PFSK-1 (cell line): ENCODE measurements at regions not wholly inside any gene's neighbourhood (a gene's known extent, or its start where the extent isn't known, plus 50 kb on each side); places are given as distances from the start of the nearest gene placed in this dataset.

Source experiments
- FOXP2 ChIP-seq: optimal IDR thresholded peaks from 2 replicates; pipeline ENCODE3; 2011; ENCODE audit warnings: borderline replicate concordance, control low read depth, inconsistent platforms; ENCODE audit not compliant: insufficient read depth; ENCODE audit errors: extremely low read length, extremely low read depth
- POLR2AphosphoS5 ChIP-seq: IDR thresholded peaks from 2 replicates; pipeline ENCODE4 v1.6.1; 2012; ENCODE audit warnings: low read depth, mild to moderate bottlenecking, control low read depth, low read length, moderate library complexity
- SIN3A ChIP-seq: IDR thresholded peaks from 2 replicates; pipeline ENCODE4 v1.6.1; 2012; ENCODE audit warnings: mild to moderate bottlenecking, low read length, moderate library complexity, borderline replicate concordance; ENCODE audit not compliant: insufficient read depth
- TAF1 ChIP-seq: IDR thresholded peaks from 2 replicates; pipeline ENCODE4 v1.6.1; 2012; ENCODE audit warnings: low read length, control low read depth, borderline replicate concordance; ENCODE audit not compliant: insufficient read depth
- TF ChIP-seq, protein P1 (sequence below), 2 experiments: IDR thresholded peaks; 2 replicates each; pipeline versions ENCODE4 v1.6.1 to v1.8.0; 2011 to 2012; ENCODE audit warnings: low read depth in 2 of 2, low read length in 2 of 2, control low read depth in 1 of 2, inconsistent platforms in 1 of 2, mild to moderate bottlenecking in 1 of 2, moderate library complexity in 1 of 2; ENCODE audit not compliant: insufficient read depth in 1 of 2

DNA sequence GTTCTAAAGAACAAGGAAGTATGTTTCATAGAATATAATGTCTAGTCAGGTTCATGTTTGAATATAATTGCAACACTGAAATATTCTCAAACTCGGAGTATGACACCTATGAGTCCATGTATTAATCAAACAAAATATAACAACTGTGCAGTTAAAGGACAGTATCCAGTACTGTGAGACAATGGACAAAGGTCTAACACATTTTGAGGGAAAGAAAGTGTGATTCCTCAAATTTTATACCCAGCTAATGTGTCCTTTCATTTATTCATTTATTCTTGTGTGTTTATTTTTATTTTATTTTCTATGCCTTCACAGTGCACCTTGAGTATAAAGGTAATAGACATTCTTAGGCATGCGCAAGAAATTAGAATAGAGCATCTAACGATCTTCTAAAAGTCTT, 401.0 kb upstream of the ZFHX3 start:
- TF ChIP-seq TAF1 (no peak), FOXP2 (no peak), SIN3A (no peak), POLR2AphosphoS5 (no peak)
- TF ChIP-seq, protein P1, sequence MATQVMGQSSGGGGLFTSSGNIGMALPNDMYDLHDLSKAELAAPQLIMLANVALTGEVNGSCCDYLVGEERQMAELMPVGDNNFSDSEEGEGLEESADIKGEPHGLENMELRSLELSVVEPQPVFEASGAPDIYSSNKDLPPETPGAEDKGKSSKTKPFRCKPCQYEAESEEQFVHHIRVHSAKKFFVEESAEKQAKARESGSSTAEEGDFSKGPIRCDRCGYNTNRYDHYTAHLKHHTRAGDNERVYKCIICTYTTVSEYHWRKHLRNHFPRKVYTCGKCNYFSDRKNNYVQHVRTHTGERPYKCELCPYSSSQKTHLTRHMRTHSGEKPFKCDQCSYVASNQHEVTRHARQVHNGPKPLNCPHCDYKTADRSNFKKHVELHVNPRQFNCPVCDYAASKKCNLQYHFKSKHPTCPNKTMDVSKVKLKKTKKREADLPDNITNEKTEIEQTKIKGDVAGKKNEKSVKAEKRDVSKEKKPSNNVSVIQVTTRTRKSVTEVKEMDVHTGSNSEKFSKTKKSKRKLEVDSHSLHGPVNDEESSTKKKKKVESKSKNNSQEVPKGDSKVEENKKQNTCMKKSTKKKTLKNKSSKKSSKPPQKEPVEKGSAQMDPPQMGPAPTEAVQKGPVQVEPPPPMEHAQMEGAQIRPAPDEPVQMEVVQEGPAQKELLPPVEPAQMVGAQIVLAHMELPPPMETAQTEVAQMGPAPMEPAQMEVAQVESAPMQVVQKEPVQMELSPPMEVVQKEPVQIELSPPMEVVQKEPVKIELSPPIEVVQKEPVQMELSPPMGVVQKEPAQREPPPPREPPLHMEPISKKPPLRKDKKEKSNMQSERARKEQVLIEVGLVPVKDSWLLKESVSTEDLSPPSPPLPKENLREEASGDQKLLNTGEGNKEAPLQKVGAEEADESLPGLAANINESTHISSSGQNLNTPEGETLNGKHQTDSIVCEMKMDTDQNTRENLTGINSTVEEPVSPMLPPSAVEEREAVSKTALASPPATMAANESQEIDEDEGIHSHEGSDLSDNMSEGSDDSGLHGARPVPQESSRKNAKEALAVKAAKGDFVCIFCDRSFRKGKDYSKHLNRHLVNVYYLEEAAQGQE (IDR thresholded peaks at IDR 0.05; ENCODE audit: insufficient read depth in 1 of 2, low read depth in 2 of 2, low read length in 2 of 2): no peak

DNA sequence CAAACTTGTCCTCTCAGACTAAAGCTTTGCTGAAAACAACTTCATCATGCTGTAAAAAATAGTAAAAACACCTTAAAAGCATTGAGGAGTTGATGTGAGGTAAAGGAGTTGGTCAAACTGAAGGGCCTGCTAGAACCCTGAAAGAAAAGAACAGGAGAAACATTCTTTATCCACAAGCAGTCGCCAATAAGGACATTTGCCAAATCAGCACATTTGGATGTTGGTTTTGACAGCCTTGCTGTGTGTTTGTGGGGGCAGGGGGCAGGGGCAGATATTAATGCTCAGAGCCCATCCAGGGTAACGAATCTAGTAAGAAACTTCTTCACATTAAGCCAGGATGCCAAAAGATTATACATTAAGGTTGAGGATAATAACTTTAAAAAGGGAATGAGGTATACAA, 399.9 kb upstream of the ZFHX3 start:
- TF ChIP-seq TAF1: no peak
- no peak for TF ChIP-seq FOXP2
- no peak for TF ChIP-seq SIN3A
- TF ChIP-seq POLR2AphosphoS5: no peak
- TF ChIP-seq, protein P1 (IDR thresholded peaks at IDR 0.05; ENCODE audit: insufficient read depth in 1 of 2, low read depth in 2 of 2, low read length in 2 of 2): no peak

DNA sequence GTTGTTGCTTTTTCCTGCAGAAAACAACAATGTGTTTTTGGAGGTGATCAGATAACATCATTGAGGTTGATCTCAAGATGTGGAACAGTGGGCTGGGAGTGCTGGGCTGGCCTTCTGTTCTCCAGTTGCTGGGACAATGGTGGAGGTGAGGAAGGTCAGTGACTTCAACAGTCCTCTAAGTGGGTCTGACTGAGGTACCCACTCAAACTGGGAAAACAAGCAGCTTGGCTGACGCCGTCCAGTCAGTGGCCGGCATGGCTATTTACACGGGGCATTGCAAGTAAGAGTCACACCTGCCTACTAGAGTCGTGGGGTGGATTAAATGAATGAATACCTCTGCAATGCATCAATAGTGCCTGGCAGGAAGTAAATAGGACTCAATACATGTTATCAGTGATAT, 386.7 kb upstream of the ZFHX3 start:
- TF ChIP-seq SIN3A (no peak), FOXP2 (no peak), POLR2AphosphoS5 (no peak), TAF1 (no peak)
- TF ChIP-seq, protein P1 (IDR thresholded peaks at IDR 0.05; ENCODE audit: insufficient read depth in 1 of 2, low read depth in 2 of 2, low read length in 2 of 2): no peak

DNA sequence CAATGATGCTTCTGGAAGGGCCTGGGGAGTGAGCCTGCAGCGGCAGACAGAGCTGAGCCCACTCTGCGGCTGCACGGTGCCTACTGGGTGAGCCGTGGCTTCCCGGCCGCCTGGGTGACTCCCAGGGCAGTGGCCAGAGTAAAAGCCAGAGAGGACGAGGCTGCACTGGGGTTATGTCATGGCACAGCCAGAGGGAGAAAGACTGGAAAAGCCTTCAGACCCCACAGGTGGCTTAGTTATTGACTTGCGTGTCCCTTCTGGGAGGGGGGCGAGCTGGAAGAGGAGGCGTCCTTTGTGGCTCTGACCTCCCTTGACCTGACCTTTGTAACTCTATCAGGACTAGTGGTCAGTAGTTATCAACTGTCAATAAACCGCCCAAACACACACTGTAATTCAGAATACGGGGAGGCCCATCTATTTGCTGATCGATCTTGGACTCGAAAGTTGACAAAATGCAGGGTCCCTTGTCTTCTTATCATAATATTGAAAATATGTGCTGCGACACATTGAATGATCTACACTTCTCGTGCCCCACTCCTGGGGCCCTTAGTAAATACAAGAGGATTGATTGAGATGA, 385.9 kb upstream of the ZFHX3 start:
- TF ChIP-seq POLR2AphosphoS5 (no peak), FOXP2 (no peak), SIN3A (no peak), TAF1 (no peak)

DNA sequence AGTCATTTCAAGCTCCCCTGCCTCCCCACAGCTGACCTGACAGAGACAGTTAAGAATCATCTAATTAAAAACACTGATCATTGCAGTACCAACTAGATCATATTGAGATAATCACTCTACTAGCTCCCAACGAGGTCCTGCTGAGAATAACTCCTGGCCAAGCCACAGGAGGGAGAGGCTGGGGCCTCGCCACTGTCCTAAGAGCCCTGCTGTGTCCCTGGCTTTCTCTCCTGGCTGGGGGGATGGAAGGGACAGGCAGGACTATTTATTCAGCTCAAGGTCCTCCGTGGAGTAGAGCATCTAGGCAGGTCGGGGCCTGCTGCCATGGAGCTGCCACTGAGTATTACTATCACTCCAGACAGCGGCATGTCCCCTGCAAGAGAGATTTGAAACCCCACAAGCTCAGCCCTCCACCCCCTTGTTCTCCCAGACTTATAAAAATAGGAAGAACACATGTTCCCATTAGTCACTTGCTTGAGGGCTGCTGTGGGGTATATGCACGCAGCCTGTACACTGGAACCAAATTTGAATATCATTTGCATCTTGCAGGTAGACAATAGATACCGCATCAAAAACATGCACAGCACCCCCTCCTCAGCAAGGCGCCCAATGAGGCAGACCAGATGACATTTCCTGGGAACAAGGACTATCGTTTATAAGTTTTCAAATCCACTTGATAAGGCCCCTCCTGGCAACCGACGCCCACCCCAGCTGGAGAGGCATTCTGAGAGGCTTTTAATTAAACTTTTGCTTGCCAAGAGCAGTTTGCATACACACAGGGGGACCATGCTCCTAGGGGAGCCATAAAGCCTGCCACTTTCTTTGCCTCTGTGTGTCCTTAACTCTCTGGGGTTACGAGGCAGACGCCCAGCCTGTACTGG, 385.2 kb upstream of the ZFHX3 start:
- TF ChIP-seq, protein P1 (IDR thresholded peaks at IDR 0.05; ENCODE audit: insufficient read depth in 1 of 2, low read depth in 2 of 2, low read length in 2 of 2): no peak
- TF ChIP-seq FOXP2: no peak
- no peak for TF ChIP-seq SIN3A
- TF ChIP-seq TAF1: no peak
- TF ChIP-seq POLR2AphosphoS5: no peak
